NCI-H1417 treated with DMSO at 0.1 percent for 48 hours (cell line): ENCODE measurements at regions not wholly inside any gene's neighbourhood (a gene's known extent, or its start where the extent isn't known, plus 50 kb on each side); places are given as distances from the start of the nearest gene placed in this dataset.
"Not testable (repeated sequence)": the region's sequence is repeated elsewhere in the genome, so short reads cannot be mapped to it uniquely, and the experiment has no call there.

Source experiments
- DNase-seq: peaks from one replicate; lab custom pipeline; 2025; lab: John Stamatoyannopoulos, UW

DNA sequence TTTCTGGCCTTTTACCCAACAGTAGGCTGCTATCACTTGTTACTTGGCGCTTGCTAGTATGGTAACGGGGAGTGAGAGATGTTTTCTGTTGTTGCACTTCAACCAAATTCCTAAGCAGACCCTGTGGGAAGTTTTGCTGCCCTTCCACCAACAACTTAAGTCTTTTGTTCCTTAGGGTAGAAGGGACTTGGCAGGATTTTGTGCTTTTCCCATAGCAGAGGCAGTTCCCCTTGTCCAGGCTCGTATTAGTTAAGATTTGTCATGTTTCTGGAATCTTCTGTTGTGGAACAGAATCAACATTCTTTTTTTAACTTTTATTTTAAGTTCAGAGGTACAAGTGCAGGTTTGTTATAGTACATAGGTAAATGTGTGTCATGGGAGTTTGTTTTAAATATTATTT is 73.2 kb upstream of the SGIP1 start:
- no peak for DNase-seq

DNA sequence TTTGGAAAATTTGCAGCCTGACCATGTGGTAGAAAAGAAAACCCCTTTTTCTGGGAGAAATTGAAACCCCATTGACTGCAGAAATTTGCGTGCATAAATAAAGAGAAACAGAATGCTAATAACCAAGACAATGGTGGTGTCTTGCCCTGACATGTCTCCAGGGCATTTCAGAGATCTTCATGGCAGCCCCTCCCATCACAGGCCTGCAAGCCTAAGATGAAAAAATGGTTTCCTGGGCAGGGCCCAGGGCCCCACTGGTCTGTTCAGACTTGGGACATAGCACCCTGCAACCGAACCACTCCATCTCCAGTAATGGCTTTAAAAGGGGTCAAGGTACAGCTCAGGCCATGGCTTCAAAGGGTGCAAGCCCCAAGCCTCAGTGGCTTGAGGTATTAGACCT is 71.6 kb upstream of the SGIP1 start:
- no peak for DNase-seq

DNA sequence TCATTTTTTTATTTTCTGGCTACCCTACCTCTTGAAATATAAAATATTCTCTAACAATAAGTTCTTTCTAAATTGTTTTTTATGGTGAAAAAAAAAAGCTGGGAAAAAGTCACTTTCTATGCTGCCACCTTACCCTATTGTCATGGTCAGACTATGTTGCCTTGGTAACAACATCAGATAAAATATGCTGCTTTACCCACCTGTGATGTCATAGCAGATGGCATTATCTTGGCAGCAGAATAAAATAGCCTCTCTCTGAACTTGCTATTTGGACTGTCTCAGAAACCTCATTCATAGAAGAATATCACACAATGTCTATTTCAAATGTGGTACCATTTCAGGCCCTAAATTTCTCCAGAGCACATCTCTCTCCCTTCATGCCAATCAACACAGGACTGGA is 69.6 kb upstream of the SGIP1 start:
- no peak for DNase-seq

DNA sequence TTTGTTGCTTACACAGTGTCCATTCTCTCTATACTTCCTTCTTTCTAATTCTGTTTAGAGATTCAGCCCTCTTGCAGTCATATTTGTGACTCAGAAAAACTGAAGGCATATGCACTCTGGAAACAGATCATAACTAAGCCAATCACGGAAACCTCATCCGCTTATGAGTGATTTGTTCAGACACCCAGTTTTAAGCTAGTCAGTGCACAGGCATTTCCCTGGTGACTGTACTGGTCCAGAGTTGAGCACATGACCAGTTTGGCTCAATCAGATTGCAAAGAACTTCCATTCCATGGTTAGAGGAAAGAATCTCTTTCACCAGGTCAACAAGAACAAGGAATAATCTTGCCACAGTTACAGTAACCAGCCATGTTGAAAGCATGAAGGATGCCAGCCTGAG is 69.2 kb upstream of the SGIP1 start:
- DNase-seq = no peak

DNA sequence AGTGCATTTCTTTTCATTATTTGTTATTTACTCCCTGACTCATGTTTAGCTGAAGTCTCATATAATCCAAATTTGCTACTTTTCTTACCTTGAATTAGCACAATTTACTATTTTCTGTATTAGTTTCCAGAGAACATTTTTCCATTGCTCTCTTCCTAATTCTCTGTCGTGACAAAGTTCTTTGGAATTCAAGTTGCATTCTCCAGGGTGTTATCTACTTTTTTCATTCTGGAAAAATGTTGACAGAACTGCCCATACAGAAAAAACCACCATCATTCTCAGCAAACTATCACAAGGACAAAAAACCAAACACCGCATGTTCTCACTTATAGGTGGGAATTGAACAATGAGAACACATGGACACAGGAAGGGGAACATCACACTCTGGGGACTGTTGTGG is 67.3 kb upstream of the SGIP1 start:
- DNase-seq = not testable (repeated sequence)

DNA sequence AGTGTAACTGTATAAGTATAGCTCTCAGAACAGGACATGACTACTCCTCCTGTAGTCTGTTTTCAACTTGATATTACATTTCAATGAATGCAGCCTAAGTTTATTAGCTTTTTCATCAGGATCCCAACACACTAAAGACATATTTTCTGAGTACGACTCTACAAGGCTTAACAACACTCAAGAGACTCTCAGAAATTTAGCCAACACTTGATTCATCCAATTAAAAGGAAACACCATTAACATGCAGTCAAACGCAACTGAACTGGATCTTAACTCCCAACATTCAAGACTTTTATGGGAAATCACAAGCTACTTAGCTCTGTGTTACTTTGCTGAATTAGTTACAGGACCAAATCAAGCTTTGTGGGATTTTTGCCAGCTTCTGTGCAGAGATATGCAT is 65.2 kb upstream of the SGIP1 start:
- DNase-seq = no peak

DNA sequence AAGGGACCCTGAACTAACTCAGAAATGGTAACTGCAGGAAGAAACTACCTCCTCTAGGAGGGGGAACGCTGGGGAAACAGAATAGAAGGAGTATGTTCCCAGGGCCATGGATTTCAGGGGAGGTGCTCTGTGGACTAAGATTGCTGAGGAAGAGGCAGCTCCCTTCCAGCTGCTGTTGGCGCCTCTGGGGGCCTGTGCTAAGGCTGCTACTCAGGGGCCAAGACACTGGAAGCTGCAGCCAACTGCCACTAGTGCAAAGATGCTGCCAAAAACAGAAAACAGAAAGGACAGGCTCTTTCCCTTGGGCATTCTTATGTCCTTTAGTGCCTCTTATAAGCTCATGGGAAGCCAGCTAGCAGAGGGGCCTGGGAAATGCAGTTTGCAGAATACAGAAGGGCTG is 58.0 kb upstream of the SGIP1 start:
- DNase-seq = no peak

DNA sequence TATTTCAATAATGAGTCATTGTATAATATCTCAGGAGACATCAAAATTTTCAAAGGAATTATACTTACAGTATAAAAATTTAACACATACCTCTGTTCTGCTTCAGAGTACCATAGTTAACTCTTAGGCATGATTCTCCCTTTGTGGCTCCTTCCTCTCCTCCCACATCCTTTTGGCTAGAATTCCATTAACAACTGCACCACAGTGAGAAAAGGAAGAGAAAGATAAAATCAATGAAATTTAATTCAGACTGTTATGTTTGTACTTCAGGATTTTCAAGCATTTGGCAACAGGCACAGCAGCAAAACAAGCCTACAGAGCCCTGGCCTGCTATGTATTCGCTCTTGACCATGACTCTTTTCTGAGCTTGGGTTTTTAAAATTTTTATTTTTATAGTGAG is 57.2 kb upstream of the SGIP1 start:
- no peak for DNase-seq

DNA sequence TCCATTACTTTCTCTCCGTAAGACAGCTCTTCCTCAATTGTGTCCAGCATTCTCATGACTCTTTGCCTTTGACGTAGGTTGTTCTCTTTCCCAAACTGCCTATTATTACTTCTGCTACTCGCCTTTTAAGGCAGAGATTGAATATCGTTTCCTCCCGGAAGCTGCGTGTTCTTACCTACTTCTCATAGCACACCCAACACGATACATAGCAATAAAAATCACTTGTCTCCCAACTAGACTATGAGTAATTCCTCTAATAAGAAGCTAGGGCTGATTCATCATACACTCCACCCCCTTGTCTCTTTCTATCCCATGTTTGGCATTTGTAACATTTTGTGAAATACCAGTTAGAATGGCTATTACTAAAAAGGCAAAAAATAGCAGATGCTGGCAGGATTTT is 55.8 kb upstream of the SGIP1 start:
- DNase-seq = no peak

DNA sequence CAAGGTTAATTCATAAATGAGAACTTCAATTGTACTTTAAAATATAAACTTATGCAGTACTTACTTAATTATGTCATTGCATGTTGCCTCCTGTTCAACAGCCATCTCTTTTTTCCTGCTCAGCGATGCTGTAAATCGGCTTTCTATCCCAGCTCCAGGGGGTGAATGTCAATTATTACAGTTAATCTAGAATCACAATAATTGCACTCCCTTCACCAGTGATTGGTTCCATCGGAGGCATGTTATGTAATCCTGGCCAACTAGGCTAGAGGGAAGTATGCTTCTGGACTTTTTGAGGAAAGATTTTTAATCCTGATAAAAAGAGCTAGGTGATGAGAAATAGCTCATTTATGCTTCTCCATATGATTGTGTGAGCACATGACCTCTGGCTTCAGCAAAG is 53.8 kb upstream of the SGIP1 start:
- DNase-seq = no peak

DNA sequence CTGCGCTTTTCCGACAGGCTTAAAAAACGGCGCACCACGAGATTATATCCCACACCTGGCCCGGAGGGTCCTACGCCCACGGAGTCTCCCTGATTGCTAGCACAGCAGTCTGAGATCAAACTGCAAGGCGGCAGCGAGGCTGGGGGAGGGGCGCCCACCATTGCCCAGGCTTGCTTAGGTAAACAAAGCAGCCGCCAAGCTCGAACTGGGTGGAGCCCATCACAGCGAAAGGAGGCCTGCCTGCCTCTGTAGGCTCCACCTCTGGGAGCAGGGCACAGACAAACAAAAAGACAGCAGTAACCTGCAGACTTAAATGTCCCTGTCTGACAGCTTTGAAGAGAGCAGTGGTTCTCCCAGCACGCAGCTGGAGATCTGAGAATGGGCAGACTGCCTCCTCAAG is 52.7 kb upstream of the SGIP1 start:
- not testable (repeated sequence) for DNase-seq
